CD1c-positive myeloid dendritic cell (primary cell): ENCODE measurements at regions not wholly inside any gene's neighbourhood (a gene's known extent, or its start where the extent isn't known, plus 50 kb on each side); places are given as distances from the start of the nearest gene placed in this dataset.
"Not testable (repeated sequence)": the region's sequence is repeated elsewhere in the genome, so short reads cannot be mapped to it uniquely, and the experiment has no call there.

Experiments
- DNase-seq: peaks from one replicate; pipeline ENCODE4 v3.0.0-alpha.2; 2016; ENCODE audit errors: extremely low spot score

- DNase-seq, result no peak
Measured at GRCh38 chr5:105230516-105231157, 1668.0 kb upstream of the NUDT12 start.

- DNase-seq, result no peak
Measured at GRCh38 chr5:105218018-105218417, 1655.4 kb upstream of the NUDT12 start.

- DNase-seq, result no peak
Measured at GRCh38 chr5:105213078-105213477, 1650.5 kb upstream of the NUDT12 start.

- no peak for DNase-seq
Measured at GRCh38 chr5:105207066-105207465, 1644.5 kb upstream of the NUDT12 start.

- no peak for DNase-seq
Measured at GRCh38 chr5:105197531-105197930, 1634.9 kb upstream of the NUDT12 start.

GRCh38 chr5:105195765-105196164 lies 1633.2 kb upstream of the NUDT12 start:
- DNase-seq, result no peak

- no peak for DNase-seq
Measured at GRCh38 chr5:105172918-105173317, 1610.3 kb upstream of the NUDT12 start.

GRCh38 chr5:105168806-105169205 lies 1606.2 kb upstream of the NUDT12 start:
- DNase-seq, result no peak

- DNase-seq, result no peak
Measured at GRCh38 chr5:105167092-105167491, 1604.5 kb upstream of the NUDT12 start.

GRCh38 chr5:105163547-105163946 lies 1601.0 kb upstream of the NUDT12 start:
- no peak for DNase-seq

- DNase-seq, result not testable (repeated sequence)
Measured at GRCh38 chr5:105162557-105162956, 1600.0 kb upstream of the NUDT12 start.

GRCh38 chr5:105158526-105158925 lies 1595.9 kb upstream of the NUDT12 start:
- no peak for DNase-seq

GRCh38 chr5:105150323-105150722 lies 1587.7 kb upstream of the NUDT12 start:
- DNase-seq, result no peak

GRCh38 chr5:105146867-105147266 lies 1584.3 kb upstream of the NUDT12 start:
- DNase-seq, result no peak

- no peak for DNase-seq
Measured at GRCh38 chr5:105145152-105145551, 1582.6 kb upstream of the NUDT12 start.

GRCh38 chr5:105134328-105134727 lies 1571.7 kb upstream of the NUDT12 start:
- DNase-seq, result no peak

GRCh38 chr5:105133087-105133486 lies 1570.5 kb upstream of the NUDT12 start:
- no peak for DNase-seq

- no peak for DNase-seq
Measured at GRCh38 chr5:105132581-105132980, 1570.0 kb upstream of the NUDT12 start.

GRCh38 chr5:105131045-105131444 lies 1568.5 kb upstream of the NUDT12 start:
- DNase-seq, result no peak

GRCh38 chr5:105101577-105101976 lies 1539.0 kb upstream of the NUDT12 start:
- DNase-seq, result no peak

- DNase-seq, result no peak
Measured at GRCh38 chr5:105088961-105089360, 1526.4 kb upstream of the NUDT12 start.

- no peak for DNase-seq
Measured at GRCh38 chr5:105088102-105088501, 1525.5 kb upstream of the NUDT12 start.

GRCh38 chr5:105057893-105058292 lies 1495.3 kb upstream of the NUDT12 start:
- DNase-seq, result no peak

GRCh38 chr5:105057001-105057436 lies 1494.4 kb upstream of the NUDT12 start:
- no peak for DNase-seq
